ENCODE measurements at regions not wholly inside any gene's neighbourhood (a gene's known extent, or its start where the extent isn't known, plus 50 kb on each side); places are given as distances from the start of the nearest gene placed in this dataset.

GRCh38 chr2:54360055-54360792 is 95.9 kb upstream of the SPTBN1 start:
- Histone ChIP-seq H3K4me3 (no peak overlapping the region), H3K4me1 (replicated peaks in 1 of 2) (no peaks in the 10 kb centered on the region), H3K27ac (no peak overlapping the region)
- 6 to 85% (median 53%) methylated on average over 3 to 8 of the region's 8 CpGs for WGBS, 10 experiments
- peak in 4 of 8 experiments; percentile 32 to 90 (median 50) for ATAC-seq (replicated peaks in 6 of 8)
- in situ Hi-C loops (cut with MboI; ENCODE audit: low pct_unique_long_range_greater_than_20kb in 2 of 9, low sequenced_read_pairs in 9 of 9, unreplicated experiment in 9 of 9) = no loop called here

GRCh38 chr2:54364409-54364808 is 91.7 kb upstream of the SPTBN1 start:
- H3K4me1 ChIP-seq (replicated peaks in 1 of 2) = no peaks in the 10 kb centered on the region
- ATAC-seq (replicated peaks in 6 of 8) = no peak
- H3K4me3 ChIP-seq = no peak overlapping the region
- in situ Hi-C loops (cut with MboI; ENCODE audit: low pct_unique_long_range_greater_than_20kb in 2 of 9, low sequenced_read_pairs in 9 of 9, unreplicated experiment in 9 of 9) = no loop called here
- H3K27ac ChIP-seq = no peak overlapping the region
- WGBS, 10 experiments = 17 to 100% (median 92%) methylated on average over 1 to 3 of the region's 3 CpGs

GRCh38 chr2:54365661-54366060 is 90.5 kb upstream of the SPTBN1 start:
- WGBS, 10 experiments = 50 to 100% (median 80%) methylated on average over 1 of the region's 1 CpG
- in situ Hi-C loops (cut with MboI; ENCODE audit: low pct_unique_long_range_greater_than_20kb in 2 of 9, low sequenced_read_pairs in 9 of 9, unreplicated experiment in 9 of 9) = no loop called here
- ATAC-seq (replicated peaks in 6 of 8) = no peak

GRCh38 chr2:54366487-54367280 is 89.4 kb upstream of the SPTBN1 start:
- 11 to 90% (median 64%) methylated on average over 1 to 3 of the region's 3 CpGs for WGBS, 10 experiments
- no peaks in the 10 kb centered on the region for H3K4me1 ChIP-seq (replicated peaks in 1 of 2)
- in situ Hi-C loops (cut with MboI; ENCODE audit: low pct_unique_long_range_greater_than_20kb in 2 of 9, low sequenced_read_pairs in 9 of 9, unreplicated experiment in 9 of 9) = no loop called here
- no peak overlapping the region for H3K4me3 ChIP-seq
- H3K27ac ChIP-seq = no peak overlapping the region
- ATAC-seq (replicated peaks in 6 of 8) = no peak

More at GRCh38 chr2:54365661-54366060, 90.5 kb upstream of the SPTBN1 start:
- H3K4me1 ChIP-seq (replicated peaks in 1 of 2) = no peaks in the 10 kb centered on the region
- H3K4me3 ChIP-seq = no peak overlapping the region
- no peak overlapping the region for H3K27ac ChIP-seq

GRCh38 chr2:54370405-54371104 is 85.6 kb upstream of the SPTBN1 start:
- peaks cover 3 to 6% of the 10 kb centered on the region in 2 donors for H3K4me1 ChIP-seq (replicated peaks in 1 of 2)
- H3K4me3 ChIP-seq = no peak overlapping the region
- 26 to 95% (median 63%) methylated on average over 1 to 6 of the region's 7 CpGs for WGBS, 10 experiments
- in situ Hi-C loops (cut with MboI; ENCODE audit: low pct_unique_long_range_greater_than_20kb in 2 of 9, low sequenced_read_pairs in 9 of 9, unreplicated experiment in 9 of 9) = no loop called here
- no peak overlapping the region for H3K27ac ChIP-seq
- ATAC-seq (replicated peaks in 6 of 8) = peak in 2 of 8 experiments; percentile 19 to 48

GRCh38 chr2:54371460-54372065 is 84.6 kb upstream of the SPTBN1 start:
- no peak overlapping the region for H3K4me3 ChIP-seq
- in situ Hi-C loops (cut with MboI; ENCODE audit: low pct_unique_long_range_greater_than_20kb in 2 of 9, low sequenced_read_pairs in 9 of 9, unreplicated experiment in 9 of 9) = no loop called here
- no peak overlapping the region for H3K27ac ChIP-seq
- peaks cover 3 to 6% of the 10 kb centered on the region in 2 donors for H3K4me1 ChIP-seq (replicated peaks in 1 of 2)
- no peak for ATAC-seq (replicated peaks in 6 of 8)
- 67 to 93% (median 78%) methylated on average over 2 to 7 of the region's 7 CpGs; no CpG with 5 or more reads in 4 of the 10 experiments for WGBS, 10 experiments

- ATAC-seq (replicated peaks in 6 of 8) = no peak
- Histone ChIP-seq H3K4me3 (no peak overlapping the region), H3K27ac (no peak overlapping the region), H3K4me1 (replicated peaks in 1 of 2) (peaks cover 3 to 9% of the 10 kb centered on the region in 2 donors)
- WGBS, 10 experiments = 70 to 100% (median 82%) methylated on average over 1 to 3 of the region's 4 CpGs; no CpG with 5 or more reads in 4 of the 10 experiments
- in situ Hi-C loops (cut with MboI; ENCODE audit: low pct_unique_long_range_greater_than_20kb in 2 of 9, low sequenced_read_pairs in 9 of 9, unreplicated experiment in 9 of 9) = no loop called here
Observed at GRCh38 chr2:54372361-54372760, 83.8 kb upstream of the SPTBN1 start.

- peak in 5 of 8 experiments; percentile 41 to 97 (median 97) for ATAC-seq (replicated peaks in 6 of 8)
- Histone ChIP-seq H3K4me3 (no peak overlapping the region), H3K4me1 (replicated peaks in 1 of 2) (peaks cover 5 to 9% of the 10 kb centered on the region in 2 donors), H3K27ac (no peak overlapping the region)
- in situ Hi-C loops (cut with MboI; ENCODE audit: low pct_unique_long_range_greater_than_20kb in 2 of 9, low sequenced_read_pairs in 9 of 9, unreplicated experiment in 9 of 9) = no loop called here
- 43 to 100% (median 78%) methylated on average over 1 to 3 of the region's 3 CpGs for WGBS, 10 experiments
Observed at GRCh38 chr2:54373855-54374254, 82.3 kb upstream of the SPTBN1 start.

GRCh38 chr2:54374591-54375364 is 81.3 kb upstream of the SPTBN1 start:
- no peak overlapping the region for H3K4me3 ChIP-seq
- in situ Hi-C loops (cut with MboI; ENCODE audit: low pct_unique_long_range_greater_than_20kb in 2 of 9, low sequenced_read_pairs in 9 of 9, unreplicated experiment in 9 of 9) = no loop called here
- ATAC-seq (replicated peaks in 6 of 8) = no peak
- WGBS, 10 experiments = 24 to 100% (median 75%) methylated on average over 1 to 5 of the region's 5 CpGs; no CpG with 5 or more reads in 2 of the 10 experiments
- peaks cover 5 to 9% of the 10 kb centered on the region in 2 donors for H3K4me1 ChIP-seq (replicated peaks in 1 of 2)
- H3K27ac ChIP-seq = no peak overlapping the region

- no peak overlapping the region for H3K4me3 ChIP-seq
- no peak overlapping the region for H3K27ac ChIP-seq
- in situ Hi-C loops (cut with MboI; ENCODE audit: low pct_unique_long_range_greater_than_20kb in 2 of 9, low sequenced_read_pairs in 9 of 9, unreplicated experiment in 9 of 9) = no loop called here
- 75 to 100% (median 91%) methylated on average over 1 to 3 of the region's 3 CpGs; no CpG with 5 or more reads in 6 of the 10 experiments for WGBS, 10 experiments
- no peak for ATAC-seq (replicated peaks in 6 of 8)
- H3K4me1 ChIP-seq (replicated peaks in 1 of 2) = peaks cover 14 to 15% of the 10 kb centered on the region in 2 donors
Observed at GRCh38 chr2:54377451-54377850, 78.7 kb upstream of the SPTBN1 start.

GRCh38 chr2:54377901-54378493 is 78.1 kb upstream of the SPTBN1 start:
- Histone ChIP-seq H3K4me1 (replicated peaks in 1 of 2) (peaks cover 14 to 15% of the 10 kb centered on the region in 2 donors), H3K27ac (no peak overlapping the region), H3K4me3 (no peak overlapping the region)
- in situ Hi-C loops (cut with MboI; ENCODE audit: low pct_unique_long_range_greater_than_20kb in 2 of 9, low sequenced_read_pairs in 9 of 9, unreplicated experiment in 9 of 9) = no loop called here
- 67 to 98% (median 84%) methylated on average over 2 to 9 of the region's 10 CpGs for WGBS, 10 experiments
- ATAC-seq (replicated peaks in 6 of 8) = no peak

GRCh38 chr2:54380670-54381069 is 75.5 kb upstream of the SPTBN1 start:
- H3K4me3 ChIP-seq = no peak overlapping the region
- ATAC-seq (replicated peaks in 6 of 8) = peak in 5 of 8 experiments; percentile 70 to 92 (median 77)
- in situ Hi-C loops (cut with MboI; ENCODE audit: low pct_unique_long_range_greater_than_20kb in 2 of 9, low sequenced_read_pairs in 9 of 9, unreplicated experiment in 9 of 9) = no loop called here
- H3K4me1 ChIP-seq (replicated peaks in 1 of 2) = peaks cover 11 to 13% of the 10 kb centered on the region in 2 donors
- no peak overlapping the region for H3K27ac ChIP-seq
- 40 to 100% (median 79%) methylated on average over 1 to 8 of the region's 8 CpGs; no CpG with 5 or more reads in 2 of the 10 experiments for WGBS, 10 experiments

All from motor neuron (in vitro differentiated cells).